Peyer's patch (tissue), 4 donors: ENCODE measurements at regions not wholly inside any gene's neighbourhood (a gene's known extent, or its start where the extent isn't known, plus 50 kb on each side); places are given as distances from the start of the nearest gene placed in this dataset.

Experiments used
- DNase-seq, 3 donors: peaks; one replicate each; pipeline ENCODE4 v3.0.0-alpha.2; 2017 to 2019
- H3K27ac ChIP-seq, 4 donors: fragments of 200-600 bp; sonication (generic); one replicate each; pipeline ENCODE4 v1.5.1; 2016 to 2019
- H3K27me3 ChIP-seq, 2 donors: fragments of 200-600 bp; sonication (generic); one replicate each; pipeline ENCODE4 v1.5.1; 2019
- H3K36me3 ChIP-seq, 3 donors: fragments of 200-600 bp; sonication (generic); one replicate each; pipeline ENCODE4 v1.5.1; 2016 to 2019
- H3K4me1 ChIP-seq, 4 donors: fragments of 200-600 bp; sonication (generic); one replicate each; pipeline ENCODE4 v1.5.1; 2016 to 2019
- H3K4me3 ChIP-seq, 4 donors: fragments of 200-600 bp; sonication (generic); 1 replicate in 3 of 4; 2 replicates in 1 of 4; pipeline ENCODE4 v1.5.1; 2016 to 2019; ENCODE audit warnings: mild to moderate bottlenecking in 1 of 4
- H3K9me3 ChIP-seq, 4 donors: fragments of 200-600 bp; sonication (generic); one replicate each; pipeline ENCODE4 v1.5.1; 2016 to 2019; ENCODE audit warnings: mild to moderate bottlenecking in 1 of 4
- CTCF ChIP-seq, 6 experiments: fragments of 450-650 bp in 4 of 6; fragments of 200-600 bp in 2 of 6; sonication (generic) in 1 of 6; IDR thresholded peaks; one replicate each; pipeline ENCODE4 v1.5.1; 2017 to 2019; ENCODE audit warnings: antibody characterized with exemption in 6 of 6, mild to moderate bottlenecking in 3 of 6, moderate library complexity in 1 of 6
- POLR2A ChIP-seq, 2 donors: fragments of 450-650 bp; IDR thresholded peaks; one replicate each; pipeline ENCODE4 v1.5.1; 2017; ENCODE audit warnings: antibody characterized with exemption in 2 of 2, mild to moderate bottlenecking in 2 of 2, moderate library complexity in 2 of 2

- H3K9me3 ChIP-seq: no peaks in the 10 kb centered on the region
- no peak for DNase-seq
- no peak for TF ChIP-seq POLR2A (IDR thresholded peaks at IDR 0.05)
- no peak for TF ChIP-seq CTCF (IDR thresholded peaks at IDR 0.05)
- no peak overlapping the region for H3K27ac ChIP-seq
- H3K4me3 ChIP-seq: no peak overlapping the region
- peaks cover 0 to 5% (median 0%) of the 10 kb centered on the region in 4 donors for H3K4me1 ChIP-seq
- no peaks in the 10 kb centered on the region for H3K36me3 ChIP-seq
- H3K27me3 ChIP-seq: no peaks in the 10 kb centered on the region
Measured at GRCh38 chr3:154666542-154666941, 236.6 kb upstream of the GPR149 start.

- Histone ChIP-seq H3K9me3 (no peaks in the 10 kb centered on the region), H3K36me3 (no peaks in the 10 kb centered on the region), H3K4me1 (peaks cover 0 to 5% (median 0%) of the 10 kb centered on the region in 4 donors), H3K27me3 (no peaks in the 10 kb centered on the region), H3K4me3 (no peak overlapping the region), H3K27ac (no peak overlapping the region)
- DNase-seq: no peak
- TF ChIP-seq POLR2A (IDR thresholded peaks at IDR 0.05): no peak
- no peak for TF ChIP-seq CTCF (IDR thresholded peaks at IDR 0.05)
Measured at GRCh38 chr3:154664714-154665113, 234.7 kb upstream of the GPR149 start.

- Histone ChIP-seq H3K27me3 (no peaks in the 10 kb centered on the region), H3K4me3 (no peak overlapping the region), H3K4me1 (peaks cover 0 to 5% (median 0%) of the 10 kb centered on the region in 4 donors), H3K9me3 (no peaks in the 10 kb centered on the region), H3K27ac (no peak overlapping the region), H3K36me3 (no peaks in the 10 kb centered on the region)
- no peak for TF ChIP-seq CTCF (IDR thresholded peaks at IDR 0.05)
- TF ChIP-seq POLR2A (IDR thresholded peaks at IDR 0.05): no peak
- no peak for DNase-seq
Measured at GRCh38 chr3:154662851-154663250, 232.9 kb upstream of the GPR149 start.

GRCh38 chr3:154660811-154661210, 230.8 kb upstream of the GPR149 start:
- H3K4me3 ChIP-seq: no peak overlapping the region
- no peaks in the 10 kb centered on the region for H3K36me3 ChIP-seq
- no peak for DNase-seq
- H3K9me3 ChIP-seq: no peaks in the 10 kb centered on the region
- peaks cover 0 to 5% (median 0%) of the 10 kb centered on the region in 4 donors for H3K4me1 ChIP-seq
- H3K27me3 ChIP-seq: no peaks in the 10 kb centered on the region
- H3K27ac ChIP-seq: no peak overlapping the region
- TF ChIP-seq CTCF (IDR thresholded peaks at IDR 0.05) (no peak), POLR2A (IDR thresholded peaks at IDR 0.05) (no peak)

- Histone ChIP-seq H3K27me3 (no peaks in the 10 kb centered on the region), H3K9me3 (no peaks in the 10 kb centered on the region), H3K4me1 (peaks cover 0 to 3% (median 0%) of the 10 kb centered on the region in 4 donors), H3K4me3 (no peak overlapping the region), H3K27ac (no peak overlapping the region), H3K36me3 (no peaks in the 10 kb centered on the region)
- DNase-seq: no peak
- no peak for TF ChIP-seq POLR2A (IDR thresholded peaks at IDR 0.05)
- no peak for TF ChIP-seq CTCF (IDR thresholded peaks at IDR 0.05)
Measured at GRCh38 chr3:154658000-154658399, 228.0 kb upstream of the GPR149 start.

- Histone ChIP-seq H3K4me1 (no peaks in the 10 kb centered on the region), H3K9me3 (no peaks in the 10 kb centered on the region), H3K27me3 (no peaks in the 10 kb centered on the region), H3K36me3 (no peaks in the 10 kb centered on the region), H3K4me3 (no peak overlapping the region), H3K27ac (no peak overlapping the region)
- no peak for TF ChIP-seq CTCF (IDR thresholded peaks at IDR 0.05)
- no peak for TF ChIP-seq POLR2A (IDR thresholded peaks at IDR 0.05)
- no peak for DNase-seq
Measured at GRCh38 chr3:154657218-154657617, 227.2 kb upstream of the GPR149 start.
